EH (cell line): ENCODE measurements at regions not wholly inside any gene's neighbourhood (a gene's known extent, or its start where the extent isn't known, plus 50 kb on each side); places are given as distances from the start of the nearest gene placed in this dataset.
"Not testable (repeated sequence)": the region's sequence is repeated elsewhere in the genome, so short reads cannot be mapped to it uniquely, and the experiment has no call there.

Experiments used
- DNase-seq: peaks from one replicate; pipeline ENCODE4 v3.0.0-alpha.2; 2015; ENCODE audit warnings: low read depth

DNA sequence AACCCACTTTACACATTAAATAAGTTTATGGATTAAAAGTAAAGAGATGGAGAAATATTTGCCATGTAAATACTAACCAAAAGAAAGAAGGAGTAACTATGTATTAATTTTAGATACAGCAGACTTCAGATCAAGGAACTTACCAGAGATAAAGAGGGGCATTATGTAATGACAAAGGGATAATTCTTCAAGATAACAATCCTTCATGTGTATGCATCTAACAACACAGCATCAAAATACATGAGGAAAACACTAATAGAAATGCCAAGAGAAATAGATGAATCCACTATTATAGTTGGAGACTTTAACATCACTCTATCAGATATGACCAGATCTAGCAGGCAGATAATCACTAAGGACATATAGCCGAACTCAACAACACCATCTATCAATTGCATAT lies 149.8 kb upstream of the ANKRD55 start:
- no peak for DNase-seq

DNA sequence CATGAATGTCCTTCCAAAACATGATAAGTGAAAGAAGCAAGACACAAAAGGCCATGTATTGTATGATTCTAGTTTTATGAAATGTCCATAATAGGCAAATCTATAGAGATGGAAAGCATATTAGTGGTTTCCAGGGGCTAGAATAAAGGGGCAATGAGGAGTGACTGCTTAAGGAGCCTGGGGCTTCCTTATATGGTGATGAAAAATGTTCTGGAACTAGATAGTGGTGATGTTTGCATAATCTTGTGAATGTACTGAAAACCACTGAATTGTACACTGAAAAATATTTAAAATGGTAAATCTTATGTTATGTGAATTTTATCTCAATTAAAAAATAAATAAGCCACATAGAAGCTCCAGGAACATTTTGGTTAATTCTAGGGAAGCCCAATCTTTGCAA lies 144.4 kb upstream of the ANKRD55 start:
- peak; percentile 27 for DNase-seq

DNA sequence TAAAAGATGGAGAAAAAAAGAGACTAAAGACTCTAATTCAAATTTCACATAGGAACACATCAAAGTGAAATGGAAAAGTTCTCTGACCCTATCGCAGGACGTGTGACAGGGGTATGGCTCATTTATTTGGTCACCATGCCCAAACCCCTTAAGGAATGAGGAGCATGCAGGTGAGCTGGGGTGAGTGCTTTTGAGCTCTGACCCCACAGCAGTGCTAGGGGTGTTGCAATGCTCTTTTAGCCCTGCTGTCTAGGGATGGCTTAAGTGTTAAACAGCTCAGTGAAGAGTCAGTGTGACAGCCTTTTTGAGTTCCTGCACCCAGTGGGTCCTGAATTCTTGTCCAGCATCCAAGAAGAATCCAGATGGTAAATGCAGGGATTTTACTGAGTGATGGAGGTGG lies 143.0 kb upstream of the ANKRD55 start:
- DNase-seq = no peak

DNA sequence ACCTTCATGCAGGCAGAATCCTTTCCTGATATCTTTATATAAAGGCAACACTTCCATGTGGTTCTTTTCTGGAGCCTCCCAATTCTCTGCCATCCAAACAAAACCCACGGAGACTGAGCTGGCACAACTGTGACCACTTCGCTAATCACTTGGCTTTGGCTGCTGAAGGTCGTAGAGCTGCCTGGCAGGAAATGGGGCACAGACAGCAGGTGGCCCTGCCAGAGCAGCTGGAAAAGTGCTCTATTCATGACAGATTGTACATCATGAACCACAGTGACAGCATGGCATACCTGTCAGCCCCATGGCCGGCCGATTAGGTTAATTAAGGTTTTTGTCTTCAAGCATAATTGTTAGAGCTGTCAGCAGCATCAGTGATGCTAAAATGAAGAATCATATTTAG lies 141.9 kb upstream of the ANKRD55 start:
- DNase-seq = no peak

DNA sequence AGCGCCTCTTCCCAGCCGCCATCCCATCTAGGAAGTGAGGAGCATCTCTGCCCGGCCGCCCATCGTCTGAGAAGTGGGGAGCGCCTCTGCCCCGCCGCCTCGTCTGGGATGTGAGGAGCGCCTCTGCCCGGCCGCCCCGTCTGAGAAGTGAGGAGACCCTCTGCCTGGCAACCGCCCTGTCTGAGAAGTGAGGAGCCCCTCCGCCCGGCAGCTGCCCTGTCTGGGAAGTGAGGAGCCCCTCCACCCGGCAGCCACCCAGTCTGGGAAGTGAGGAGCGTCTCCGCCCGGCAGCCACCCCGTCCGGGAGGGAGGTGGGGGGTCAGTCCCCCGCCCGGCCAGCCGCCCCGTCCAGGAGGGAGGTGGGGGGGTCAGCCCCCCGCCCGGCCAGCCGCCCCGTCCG lies 139.4 kb upstream of the ANKRD55 start:
- not testable (repeated sequence) for DNase-seq

DNA sequence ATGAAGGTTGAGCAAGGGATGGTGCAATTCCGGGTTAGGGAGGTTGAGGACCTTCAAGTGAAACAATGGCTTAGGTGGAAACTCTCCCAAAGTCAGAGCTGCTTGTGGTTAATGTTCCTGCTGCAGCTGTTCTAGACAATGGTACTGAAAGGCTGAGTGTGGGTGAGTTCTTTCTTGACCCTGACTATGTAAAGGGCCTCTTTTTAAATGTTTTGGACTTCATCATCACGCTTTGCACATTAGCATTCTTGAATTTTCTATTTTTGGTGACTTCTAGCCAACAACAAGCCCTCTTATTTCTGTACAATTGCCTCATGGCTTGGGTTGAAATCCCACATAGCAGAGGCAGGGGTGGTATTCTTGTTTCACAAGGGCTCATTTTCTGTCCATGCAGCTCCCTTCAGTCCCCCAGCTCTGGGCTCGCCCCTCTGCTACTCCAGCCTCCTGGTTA lies 136.3 kb upstream of the ANKRD55 start:
- peak; percentile 13 for DNase-seq

DNA sequence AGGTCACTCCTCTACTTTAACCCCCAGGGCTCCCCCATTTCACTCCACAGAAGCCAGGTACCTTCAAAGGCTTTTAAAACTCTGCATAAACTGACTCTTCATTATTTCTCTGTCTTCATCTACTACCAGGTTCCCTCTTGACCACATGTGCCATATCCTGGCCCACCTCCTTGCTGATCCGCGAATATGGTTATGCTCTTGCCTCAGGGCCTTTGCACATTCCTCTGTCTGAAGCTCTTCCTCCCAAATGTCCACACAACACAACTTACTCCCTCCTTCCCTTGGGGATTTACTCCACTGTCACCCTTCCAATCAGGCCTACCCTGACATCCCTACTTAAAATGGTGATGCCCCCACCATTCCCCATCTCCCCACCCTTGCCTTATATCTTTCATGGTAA lies 134.6 kb upstream of the ANKRD55 start:
- peak; percentile 3 for DNase-seq

DNA sequence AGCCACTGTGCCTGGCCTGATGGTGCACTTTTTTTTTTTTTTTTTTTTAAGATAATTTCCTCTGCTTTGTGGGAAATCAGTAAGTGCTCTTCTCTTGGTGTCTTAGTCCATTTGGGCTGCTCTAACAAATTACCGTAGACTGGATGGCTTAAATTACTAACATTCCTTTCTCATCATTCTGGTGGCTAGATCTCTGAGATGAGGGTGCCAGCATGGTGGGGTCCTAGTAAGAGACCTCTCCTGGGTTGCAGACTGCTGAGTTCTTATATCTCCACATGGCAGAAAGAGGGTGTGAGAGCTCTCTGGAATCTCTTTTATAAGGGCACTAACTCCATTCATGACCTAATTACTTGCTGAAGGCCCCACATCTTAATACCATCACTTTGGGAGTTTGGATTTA lies 133.9 kb upstream of the ANKRD55 start:
- peak; percentile 62 for DNase-seq

DNA sequence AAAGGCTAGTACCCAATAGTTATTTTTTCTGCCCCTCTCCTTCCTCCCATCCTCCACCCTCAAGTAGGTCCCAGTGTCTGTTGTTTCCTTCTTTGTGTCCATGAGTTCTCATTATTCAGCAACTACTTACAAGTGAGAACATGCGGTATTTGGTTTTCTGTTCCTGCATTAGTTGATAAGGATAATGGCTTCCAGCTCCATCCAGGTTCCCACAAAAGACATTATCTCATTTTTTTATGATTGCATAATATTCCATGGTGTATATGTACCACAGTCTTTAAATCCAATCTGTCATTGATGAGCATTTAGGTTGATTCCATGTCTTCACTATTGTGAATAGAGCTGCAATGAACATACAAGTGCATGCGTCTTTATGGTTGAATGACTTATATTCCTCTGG lies 128.3 kb upstream of the ANKRD55 start:
- DNase-seq = no peak

DNA sequence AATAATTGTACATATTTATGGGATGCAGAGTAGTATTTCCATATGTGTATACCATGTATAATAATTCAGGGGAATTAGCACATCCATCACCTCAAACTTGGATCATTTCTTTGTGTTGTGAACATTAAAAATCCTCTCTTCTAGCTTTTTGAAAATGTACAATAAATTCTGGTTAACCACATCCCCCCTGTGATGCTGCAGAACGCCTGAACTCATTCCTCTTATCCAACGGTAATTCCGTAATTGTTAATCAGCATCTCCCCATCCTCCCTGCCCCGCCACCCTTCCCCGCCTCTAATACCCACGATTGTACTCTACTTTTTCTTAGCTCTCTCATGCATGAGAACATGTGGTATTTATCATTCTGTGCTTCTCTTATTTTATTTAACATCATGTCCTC lies 127.7 kb upstream of the ANKRD55 start:
- DNase-seq = no peak

DNA sequence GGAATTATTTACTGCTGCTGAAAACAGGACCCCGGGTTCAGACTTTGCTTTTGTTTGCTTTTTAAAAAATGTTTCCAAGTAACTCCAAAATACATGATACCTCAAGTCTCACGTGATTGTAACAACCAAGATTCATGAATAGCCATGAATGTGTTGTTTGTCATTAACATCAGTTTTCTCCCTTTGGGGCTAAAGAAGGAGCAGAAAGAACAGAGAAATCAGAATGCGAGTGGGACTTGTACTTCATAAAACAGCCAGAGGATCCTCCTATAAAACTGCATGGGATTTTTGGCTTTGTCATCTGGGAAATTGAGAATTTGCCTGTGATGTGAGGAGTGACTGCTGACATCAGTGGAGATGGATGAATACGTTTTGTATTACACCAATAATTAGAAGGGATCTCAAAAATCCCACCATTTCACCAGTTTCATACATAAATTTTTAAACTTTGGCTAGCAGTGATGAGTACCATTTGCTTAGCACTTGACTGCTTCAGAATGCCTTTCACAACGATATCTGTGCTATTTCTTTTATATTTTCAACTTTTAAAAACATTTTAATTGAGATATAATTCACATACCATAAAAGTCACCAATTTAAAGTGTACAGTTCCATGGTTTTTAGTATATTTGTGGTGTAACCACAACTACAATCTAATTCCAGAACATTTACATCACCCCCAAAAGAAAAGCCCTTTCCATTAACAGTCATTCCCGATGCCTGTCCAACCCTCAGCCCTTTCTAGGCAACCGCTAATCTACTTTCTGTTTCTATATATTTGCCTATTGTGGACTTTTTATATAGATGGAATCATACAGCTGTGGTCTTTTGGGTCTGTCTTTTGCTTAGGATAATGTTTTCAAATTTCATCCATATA lies 126.9 kb upstream of the ANKRD55 start:
- peak; percentile 45 for DNase-seq

DNA sequence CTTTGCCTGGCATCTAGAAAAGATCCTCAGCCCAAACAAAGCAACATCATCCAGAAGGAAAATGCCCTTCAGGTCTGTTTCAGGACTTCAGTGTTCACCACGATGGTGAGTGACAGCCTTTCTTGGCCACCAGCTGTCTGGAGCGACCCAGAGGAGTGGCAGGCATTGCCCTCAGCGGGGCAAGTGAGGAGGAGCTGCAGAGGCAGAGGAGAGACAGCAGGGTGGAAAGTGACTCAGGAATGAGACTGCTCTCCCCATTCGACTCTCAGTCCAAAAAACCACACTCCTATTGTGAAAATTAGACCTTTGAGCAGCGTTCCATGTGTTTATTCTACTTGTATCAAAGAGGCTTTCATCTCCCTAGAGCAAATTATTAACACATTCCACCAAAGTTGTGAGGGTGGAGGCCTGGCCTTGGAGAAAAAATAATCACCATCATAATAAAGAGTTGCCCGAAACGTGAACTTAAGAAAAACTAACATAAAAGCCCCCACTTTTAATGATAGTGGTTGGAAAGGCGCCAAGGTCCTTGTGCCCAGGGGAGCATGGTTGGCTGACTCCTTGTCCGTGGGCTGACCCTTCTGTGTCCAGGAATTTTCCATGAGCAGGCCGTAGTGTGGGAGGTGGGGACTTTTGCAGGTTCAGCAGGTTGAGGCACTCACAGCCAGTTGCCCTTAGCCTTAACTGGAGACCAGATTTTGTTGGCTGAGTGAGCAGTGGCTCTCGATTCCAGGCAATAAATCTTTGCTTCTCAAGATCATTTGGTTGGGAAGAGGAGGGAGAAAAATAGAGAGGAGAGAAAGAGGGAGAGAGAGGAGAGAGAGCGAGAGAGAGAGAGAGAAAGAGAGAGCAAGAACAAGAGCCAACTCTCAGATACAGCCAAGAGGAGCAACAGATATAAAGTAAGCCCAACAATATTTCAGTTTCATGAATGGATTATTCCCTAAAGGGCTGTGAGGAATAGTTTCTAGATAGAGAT lies 125.9 kb upstream of the ANKRD55 start:
- DNase-seq = peak; percentile 39

DNA sequence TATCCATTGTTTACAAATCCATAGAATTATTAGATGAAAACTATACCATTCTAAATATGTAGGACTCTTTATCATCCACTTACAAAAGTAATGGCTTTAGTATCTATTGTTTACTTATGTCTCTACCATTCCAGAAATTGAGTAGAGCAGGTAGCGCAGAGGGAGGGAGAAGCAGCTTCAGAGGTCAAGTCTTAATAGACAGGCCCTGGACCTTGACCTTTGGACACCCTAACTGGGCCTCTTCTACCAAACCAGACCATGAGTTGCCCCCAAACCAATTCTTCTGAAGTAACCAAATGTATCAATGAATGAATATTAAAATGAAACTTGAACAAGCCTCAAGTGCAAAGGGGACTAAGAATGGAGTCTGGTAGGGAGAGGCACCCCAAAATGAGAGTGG lies 124.9 kb upstream of the ANKRD55 start:
- no peak for DNase-seq

DNA sequence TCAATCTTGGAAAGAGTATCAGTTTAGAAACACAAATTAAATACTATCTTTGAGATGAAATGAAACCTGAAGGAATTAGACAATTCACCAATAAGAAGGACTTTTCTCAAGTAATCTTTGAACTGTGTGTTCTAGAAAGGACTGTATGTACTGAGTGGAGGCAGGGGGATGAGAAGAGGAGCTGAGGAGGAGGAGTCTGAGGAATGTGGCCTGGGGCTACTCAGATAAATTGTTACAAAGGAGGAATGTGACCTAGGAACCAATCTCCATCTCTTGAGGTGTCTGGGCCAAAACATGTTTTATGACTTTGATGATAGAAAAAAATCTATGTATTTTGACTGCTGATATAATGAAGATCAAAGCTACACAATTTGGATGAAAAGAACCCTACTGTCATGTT lies 124.3 kb upstream of the ANKRD55 start:
- peak; percentile 30 for DNase-seq

DNA sequence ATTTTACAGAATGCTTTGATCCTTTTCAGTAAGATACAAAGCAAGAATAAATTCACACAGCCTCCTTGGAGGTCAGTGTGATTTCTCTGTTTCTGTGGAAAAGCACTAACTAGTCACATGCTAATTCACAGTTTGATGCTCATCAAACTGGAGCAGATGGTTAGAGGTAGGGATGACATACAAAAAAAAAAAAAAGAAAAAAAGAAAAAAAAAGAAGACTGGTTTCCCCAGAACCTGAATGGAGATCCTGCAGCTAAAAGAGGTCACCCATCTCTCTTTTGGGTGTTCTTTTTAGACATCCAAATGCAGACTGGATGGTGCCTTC lies 123.7 kb upstream of the ANKRD55 start:
- DNase-seq = no peak

DNA sequence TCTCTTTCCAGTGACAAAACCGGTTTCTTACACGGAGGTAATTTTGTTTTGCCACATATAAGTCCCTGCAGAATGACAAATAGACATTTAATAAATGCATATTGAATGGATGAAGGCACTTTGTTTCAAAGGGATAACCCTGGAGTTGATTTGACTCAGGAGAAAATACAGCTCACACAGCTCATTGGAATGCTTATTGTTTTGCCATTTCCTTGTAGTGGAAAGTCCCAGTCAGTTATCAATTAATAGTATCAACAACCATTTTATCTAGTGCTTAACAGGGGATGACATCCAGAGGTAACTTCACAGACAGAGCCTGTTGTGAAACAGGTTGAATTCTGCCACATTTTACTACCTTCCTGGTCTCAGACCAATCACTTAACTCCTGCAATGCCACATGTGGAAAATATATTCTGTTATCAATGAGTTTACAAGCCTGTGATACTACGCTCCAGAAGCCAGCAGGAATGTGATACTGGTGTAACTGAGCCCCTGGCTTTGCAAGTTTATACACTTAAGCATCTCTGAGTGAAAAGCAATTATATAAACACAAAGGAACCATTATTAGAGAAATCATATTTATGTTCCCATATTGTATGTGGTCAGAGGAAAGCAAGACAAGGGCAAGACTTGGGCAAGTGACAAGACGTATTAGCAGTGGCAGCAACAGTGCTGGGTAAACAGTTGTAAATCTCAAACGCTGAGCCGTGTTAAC lies 123.1 kb upstream of the ANKRD55 start:
- DNase-seq = no peak

DNA sequence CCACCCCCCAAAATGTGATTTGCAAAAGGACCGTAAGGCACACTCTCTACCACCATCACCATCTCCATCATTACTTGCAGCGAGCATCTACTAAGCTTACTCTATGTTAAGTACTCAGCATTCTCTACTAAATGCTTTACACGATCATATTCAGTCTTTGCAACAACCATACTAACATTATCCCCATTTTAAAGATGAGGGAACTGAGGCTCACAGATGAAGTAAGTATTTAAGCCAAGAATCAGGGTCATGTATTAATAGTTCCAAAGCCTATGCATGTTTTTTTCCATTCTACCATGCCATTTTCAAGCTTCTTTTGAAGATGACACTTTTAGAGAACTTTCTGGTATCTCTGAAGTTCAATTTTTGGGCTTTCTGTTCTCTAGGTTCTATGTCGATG lies 121.7 kb upstream of the ANKRD55 start:
- DNase-seq = no peak

DNA sequence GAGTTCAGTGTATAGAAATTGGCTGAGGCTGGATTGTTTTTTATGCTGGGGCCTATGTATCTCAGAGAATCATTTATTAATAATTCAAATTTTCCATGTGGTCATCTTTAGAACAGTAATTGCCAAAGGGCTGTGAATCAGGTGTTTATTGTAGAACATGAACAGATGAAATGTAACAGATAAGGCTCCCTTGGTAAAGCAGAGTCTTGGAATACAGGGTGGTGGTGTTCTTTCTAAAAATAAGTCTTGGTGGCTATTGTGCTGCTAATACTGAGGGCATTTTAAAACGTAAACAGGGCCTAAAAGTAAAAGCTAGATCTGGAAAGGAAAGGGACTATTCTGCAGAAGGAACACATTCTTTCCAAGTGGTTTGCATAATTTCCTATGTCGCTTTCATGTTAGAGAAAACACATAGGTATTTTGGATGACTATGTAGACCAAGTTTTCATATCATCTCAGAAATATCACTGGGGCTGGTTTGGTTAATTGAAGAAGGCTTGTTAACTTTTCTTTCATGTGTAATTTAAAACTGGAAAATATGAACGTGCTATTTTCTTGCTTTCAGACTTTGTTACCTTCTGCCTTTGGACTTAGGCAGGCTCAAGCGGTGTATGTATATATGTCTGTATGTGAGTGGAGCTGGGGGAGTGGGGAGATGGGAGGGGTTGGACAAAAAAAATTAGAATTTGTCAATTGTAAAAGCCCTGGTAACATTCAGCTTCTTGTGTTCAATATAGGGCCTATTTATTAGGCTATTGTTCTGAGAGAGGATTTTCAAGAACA lies 119.9 kb upstream of the ANKRD55 start:
- no peak for DNase-seq

DNA sequence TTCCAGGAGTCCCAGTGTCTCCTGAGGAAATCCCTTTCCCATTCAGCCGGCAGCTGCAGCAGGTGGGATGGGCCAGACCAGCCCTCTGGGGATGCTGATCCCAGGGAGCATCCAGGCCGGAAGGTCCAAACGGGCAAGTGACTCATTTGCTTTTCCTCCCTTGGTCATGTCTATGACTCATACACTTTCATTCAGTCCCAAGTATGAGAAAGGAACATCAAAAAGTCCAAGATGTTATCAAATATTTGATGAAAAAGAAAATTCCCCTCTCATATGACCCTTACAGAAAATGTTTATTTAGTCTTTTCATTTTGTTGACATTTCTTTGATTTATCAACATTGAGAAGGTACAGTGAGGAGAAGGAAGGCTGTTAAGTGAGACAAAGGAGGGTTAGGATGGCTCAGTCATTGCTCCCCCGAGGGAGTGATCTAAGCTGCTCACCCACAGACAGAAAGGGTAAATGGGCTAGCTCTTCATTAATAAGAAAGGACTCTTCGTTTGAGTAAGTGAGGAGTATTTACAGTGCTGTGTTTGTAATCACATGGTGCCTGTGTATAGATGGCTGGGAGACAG lies 117.6 kb upstream of the ANKRD55 start:
- DNase-seq = peak; percentile 96

DNA sequence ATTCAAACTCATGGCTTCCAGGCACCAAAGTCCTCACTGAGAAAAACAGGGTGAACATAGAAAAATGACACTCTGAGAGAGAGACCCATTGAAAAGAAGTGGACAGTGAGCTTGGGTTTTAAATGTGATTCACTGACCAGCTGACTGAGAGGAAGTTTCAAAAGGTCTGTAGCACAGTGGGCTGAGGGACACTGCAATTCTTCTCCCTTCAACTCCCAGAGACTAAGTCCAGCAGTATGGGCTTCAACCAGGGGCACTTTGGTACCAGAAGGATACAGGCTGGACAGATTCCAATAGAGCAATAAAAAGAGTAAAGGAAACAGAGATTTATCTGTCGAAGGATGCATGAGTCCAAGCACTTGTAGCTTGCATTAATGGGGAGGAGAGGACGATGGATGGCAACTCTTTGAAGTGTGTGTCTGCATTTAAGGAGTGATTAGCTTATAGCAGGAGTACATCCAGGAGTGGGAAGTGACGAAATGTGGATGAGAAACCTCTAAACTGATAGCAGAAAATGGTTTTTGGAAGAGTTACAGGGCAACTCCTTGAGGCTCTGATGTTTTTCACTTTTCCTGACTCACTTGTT lies 117.0 kb upstream of the ANKRD55 start:
- no peak for DNase-seq

DNA sequence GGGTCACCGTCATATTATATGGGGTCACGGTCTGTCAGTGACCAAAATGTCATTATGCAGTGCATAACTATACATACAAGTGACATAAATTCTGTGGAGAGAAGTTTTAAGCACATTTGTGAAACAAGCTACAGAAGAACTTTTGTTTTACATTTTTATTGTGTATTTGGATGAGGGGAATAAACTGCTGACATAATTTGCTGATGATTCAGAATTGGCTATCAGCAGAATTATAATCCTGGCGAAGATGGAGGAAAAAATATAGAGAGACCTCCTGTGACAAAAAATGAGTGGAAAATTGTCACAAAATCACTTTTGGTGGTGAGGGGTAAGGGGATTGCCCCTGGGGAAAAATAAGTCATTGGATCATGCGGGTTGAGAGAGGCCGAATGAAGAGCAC lies 116.3 kb upstream of the ANKRD55 start:
- DNase-seq = no peak
